Pons (tissue), 1 donor: ENCODE measurements at regions not wholly inside any gene's neighbourhood (a gene's known extent, or its start where the extent isn't known, plus 50 kb on each side); places are given as distances from the start of the nearest gene placed in this dataset.
"Not testable (repeated sequence)": the region's sequence is repeated elsewhere in the genome, so short reads cannot be mapped to it uniquely, and the experiment has no call there.

Source experiments
- DNase-seq: peaks from one replicate; pipeline ENCODE4 v3.0.0-alpha.2; 2016; ENCODE audit warnings: low spot score

DNA sequence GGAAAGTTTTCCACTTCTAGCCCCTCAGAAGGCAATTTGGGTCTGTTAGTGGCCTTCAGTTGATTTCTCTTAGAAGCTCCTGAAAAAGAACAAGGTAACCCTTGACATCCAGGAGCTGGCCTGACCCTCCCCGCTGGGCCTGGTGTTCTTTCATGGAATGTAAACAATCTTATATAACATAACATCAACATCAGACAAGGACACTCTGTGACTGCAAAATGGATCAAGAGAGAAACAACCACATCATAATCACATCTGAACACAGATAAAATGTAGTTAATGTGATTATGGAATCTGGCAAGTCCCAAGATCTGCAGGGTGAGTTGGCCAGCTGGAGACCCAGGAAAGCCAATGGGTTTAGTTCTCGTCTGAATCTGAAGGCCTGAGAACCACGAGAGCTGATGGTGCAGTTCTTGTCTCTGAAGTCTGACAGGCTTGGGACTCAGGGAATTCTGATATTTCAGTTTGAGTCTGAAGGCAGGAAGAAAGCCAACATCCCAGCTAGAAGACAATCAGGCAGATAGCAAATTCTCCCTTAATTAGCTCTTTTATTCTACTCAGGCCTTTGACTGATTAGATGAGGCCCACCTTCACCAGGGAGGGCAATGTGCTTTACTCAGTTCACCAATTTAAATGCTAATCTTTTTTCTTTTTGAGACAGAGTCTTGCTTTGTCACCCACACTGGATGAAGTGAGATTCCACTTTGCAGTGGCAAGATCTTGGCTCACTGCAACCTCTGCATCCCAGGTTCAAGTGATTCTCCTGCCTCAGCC, 91.4 kb upstream of the NAMPT start:
- DNase-seq = no peak

DNA sequence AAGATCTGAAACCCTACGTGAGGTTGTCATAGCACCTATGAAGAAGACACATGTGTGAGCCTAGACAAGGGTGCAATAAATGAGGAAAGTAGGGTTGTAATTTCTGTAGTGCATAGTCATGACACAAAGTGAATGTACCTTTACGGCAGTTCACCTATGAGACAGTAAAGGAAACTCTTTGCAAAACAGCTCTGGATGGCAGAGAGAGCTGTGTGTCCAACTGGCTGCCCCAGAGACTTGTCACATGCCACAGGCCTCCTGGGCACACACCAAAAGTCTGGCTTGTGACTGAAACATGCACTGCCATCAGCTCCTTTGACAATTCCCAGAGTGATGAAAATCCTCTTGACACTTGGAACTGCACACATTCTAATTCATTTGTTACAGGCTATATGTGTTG, 90.7 kb upstream of the NAMPT start:
- DNase-seq = no peak

DNA sequence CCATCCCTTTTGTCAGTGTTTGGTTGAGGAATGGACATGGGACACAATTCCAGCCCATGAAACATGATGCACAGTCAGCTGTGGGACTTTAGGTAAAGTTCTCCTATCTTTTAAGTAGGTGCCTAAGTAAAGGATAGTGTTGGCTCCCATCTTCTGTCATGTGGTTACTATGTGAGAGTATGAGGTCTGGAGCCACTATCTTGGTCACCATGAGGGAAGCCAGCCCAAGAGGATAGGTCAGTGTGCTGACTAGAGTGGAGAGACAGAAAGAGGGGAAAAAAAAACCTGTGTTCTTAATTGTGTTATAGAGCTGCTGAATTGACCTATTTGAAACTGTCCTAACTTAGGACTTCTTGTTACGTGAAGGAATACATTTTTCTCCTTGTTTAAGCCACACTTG, 89.7 kb upstream of the NAMPT start:
- no peak for DNase-seq

DNA sequence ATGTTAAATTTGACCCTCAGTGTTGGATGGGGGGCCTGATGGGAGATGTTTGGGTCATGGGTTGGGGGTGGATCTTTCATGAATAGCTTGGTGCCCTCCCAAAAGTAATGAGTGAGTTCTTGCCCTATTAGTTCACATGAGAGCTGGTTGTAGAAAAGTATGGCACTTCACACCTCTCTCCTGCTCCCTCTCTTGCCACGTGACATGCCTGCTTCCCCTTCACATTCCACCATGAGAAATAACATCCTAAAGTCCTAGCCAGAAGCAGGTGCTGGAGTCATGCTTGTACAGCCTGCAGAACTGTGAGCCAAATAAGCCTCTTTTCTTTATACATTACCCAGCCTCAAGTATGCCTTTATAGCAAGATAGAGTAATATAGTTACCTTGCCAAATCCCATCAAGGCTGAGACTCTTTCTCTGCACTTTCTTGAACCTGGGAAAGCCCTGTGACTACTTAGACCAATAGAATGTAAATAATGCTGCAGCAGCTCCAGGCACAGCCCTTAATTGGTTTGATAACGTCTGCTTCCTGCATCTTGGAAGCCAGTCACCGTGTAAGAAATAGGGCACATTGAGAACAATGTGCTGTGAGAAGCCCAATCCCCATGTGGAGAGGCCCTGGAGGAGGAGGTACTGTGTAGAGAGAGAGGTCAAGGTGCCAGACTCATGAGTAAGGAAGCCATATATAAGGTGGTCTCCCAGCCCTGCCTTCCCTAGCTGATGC, 88.0 kb upstream of the NAMPT start:
- no peak for DNase-seq

DNA sequence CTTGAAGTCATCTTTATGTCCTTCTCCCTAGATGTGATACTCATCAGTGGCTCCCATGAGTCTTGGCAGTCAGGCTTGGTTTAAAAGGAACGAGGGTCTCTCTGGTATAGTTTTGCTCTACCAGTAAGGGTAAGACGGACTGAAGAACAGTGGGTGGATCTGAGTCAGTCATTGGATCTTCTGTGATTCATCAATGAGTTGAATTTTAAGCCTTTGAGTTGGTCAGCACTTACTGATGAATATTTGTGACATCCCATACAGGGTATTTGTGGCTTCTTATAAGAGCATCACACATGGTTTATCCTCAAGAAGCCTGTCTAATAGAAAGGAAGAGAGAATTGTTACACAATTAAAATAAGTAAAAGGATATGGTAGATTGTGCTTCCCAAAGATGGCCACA, 87.3 kb upstream of the NAMPT start:
- no peak for DNase-seq

DNA sequence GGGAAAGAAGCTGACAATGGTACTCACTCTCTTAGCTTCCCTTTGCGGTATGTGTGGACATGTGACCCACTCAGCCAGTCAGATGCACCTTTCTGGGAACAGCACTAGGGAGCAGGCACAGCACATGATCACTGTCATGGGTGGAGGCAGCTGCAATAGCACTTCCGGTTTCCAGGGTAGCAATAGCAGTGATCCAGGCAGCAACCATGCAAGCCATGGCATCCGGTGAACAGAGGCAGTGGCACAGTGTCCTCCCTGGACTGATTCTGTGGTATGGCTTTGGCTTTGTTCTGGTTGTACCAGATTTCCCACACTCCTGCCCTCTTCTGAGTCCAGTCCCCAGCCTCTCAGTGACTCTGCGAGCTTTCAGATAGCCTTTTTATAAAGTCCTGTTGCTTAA, 86.8 kb upstream of the NAMPT start:
- no peak for DNase-seq

DNA sequence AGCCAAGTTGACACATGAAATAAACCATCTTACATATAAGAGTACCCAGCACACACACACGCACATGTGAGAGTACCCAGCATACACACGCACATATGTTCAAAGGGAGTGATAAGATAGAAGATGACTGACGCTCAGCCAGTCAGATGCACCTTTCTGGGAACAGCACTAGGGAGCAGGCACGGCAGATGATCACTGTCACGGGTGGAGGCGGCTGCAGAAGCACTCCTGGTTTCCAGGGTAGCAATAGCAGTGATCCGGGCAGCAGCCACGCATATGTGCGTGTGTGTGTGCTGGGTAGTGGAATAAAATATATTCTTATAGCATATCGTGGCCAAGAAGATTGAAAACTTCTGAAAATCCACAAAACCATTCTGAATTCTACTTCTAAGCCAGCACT, 85.8 kb upstream of the NAMPT start:
- DNase-seq = no peak

DNA sequence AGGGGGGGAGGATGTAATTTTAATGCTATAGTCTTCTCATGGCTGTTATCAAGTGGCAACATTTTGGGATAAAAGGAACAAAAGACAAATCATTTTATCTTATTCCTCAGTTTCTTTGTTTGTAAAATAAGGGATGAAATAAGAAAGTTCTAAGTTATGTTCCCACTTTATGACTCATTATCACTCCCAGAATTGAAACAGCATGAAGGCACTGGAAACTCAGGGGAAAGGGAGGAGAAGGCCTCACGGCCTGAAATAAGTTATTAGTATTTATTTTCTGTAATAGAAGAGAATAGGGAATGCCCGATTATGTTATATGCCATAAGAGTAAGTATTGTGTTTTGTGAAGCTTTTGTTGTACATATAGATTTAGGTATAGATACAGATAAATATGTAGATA, 85.0 kb upstream of the NAMPT start:
- no peak for DNase-seq

DNA sequence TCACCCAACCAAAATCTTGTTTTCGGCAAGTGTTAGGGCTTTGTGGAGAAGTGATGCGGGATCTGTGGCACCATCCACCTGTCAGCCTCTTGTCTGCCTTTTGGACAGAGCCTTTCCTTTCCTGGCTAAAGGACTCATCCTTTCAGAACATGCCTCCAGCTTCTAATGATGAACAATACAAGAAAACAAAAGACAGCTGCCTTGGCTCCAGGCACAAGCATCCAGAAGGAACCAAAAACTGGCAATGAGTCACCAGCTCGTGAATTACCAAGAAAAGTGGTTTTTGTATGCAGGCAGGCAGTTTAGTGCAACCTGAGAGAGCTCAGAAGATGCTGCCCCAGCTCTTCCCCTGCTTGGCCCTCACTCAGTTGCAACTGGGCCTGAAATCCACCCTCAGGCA, 84.6 kb upstream of the NAMPT start:
- DNase-seq = no peak

DNA sequence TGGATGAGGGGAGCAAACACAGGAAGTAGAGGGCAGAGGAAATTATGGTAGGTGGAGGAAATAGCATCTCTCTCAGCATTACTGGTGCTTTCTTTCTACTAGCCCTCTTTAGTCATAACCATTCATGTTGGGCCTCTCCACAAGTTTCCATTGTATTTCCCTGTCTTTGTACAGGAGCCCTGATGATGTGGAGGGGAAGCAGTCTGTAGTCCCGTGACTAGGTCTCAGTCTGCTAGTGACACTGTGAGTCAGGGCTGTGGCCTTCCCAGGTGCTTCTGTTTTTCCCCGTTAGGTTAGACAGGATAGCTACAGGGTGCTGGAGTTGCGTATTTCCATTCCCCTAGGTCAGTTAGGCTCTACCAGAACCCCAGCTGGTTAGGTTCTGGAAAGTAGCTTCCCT, 82.9 kb upstream of the NAMPT start:
- no peak for DNase-seq

DNA sequence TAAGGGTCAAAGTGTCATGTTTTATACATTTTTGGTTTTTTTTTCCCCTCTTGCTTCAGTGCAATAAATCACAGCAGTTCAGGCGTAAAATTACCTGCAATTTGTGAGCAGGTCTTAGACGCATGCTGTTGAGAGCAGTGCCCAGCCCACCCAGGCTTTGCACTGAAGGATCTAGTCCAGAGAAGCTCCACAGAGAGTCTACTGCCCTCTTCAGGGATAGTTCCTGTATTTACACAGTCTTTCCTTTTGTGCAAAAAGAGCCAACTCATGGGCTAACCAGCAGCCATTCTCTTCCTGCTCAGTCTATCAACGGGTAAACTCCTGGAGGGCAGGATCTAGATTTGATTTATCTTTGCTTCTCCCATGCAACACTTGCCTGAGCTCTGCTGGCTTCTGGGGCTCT, 82.2 kb upstream of the NAMPT start:
- DNase-seq = no peak

DNA sequence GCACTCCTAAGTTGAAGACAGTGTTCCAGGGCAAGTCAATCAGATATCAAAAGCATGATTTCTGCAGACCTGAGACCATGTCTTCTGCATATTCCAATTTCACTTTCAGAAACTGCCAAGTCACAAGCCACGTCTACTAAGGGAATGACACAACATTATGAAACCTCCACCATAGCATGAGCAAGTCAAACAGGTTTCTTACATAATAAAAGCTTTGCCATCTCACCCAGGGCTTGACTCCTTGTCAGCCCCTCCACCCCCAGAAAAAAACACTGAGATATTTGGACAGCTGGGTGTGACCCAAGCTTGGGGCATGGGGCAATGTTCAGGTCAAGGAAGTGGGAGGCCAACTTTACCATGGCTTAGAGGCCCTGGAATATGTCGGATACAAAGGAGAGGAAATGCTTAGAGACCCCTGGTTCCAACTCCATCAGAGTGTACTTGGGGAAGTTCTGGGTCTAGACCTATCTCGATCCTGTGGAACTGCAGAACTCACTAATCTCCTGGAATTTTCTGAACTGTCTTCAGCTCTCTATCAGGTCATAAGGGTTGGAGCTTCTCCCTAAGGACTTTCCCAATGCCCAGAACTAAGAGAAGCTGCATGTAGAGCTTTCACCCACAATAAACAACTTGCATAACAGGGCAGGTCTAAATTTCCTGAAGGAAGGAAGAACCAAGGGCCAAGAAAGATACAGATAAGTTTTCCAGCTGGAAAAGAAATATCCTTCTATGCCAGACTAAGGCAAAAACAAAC, 80.6 kb upstream of the NAMPT start:
- DNase-seq = no peak

DNA sequence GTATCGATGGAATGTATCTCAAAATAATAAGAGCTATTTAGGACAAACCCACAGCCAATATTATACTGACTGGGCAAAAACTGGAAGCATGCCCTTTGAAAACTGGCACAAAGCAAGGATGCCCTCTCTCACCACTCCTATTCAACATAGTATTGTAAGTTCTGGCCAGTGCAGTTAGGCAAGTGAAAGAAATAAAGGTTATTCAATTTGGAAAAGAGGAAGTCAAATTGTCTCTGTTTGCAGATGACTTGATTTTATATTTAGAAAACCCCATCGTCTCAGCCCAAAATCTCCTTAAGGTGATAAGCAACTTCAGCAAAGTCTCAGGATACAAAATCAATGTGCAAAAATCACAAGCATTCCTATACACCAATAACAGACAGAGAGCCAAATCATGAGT, 77.7 kb upstream of the NAMPT start:
- DNase-seq = not testable (repeated sequence)

DNA sequence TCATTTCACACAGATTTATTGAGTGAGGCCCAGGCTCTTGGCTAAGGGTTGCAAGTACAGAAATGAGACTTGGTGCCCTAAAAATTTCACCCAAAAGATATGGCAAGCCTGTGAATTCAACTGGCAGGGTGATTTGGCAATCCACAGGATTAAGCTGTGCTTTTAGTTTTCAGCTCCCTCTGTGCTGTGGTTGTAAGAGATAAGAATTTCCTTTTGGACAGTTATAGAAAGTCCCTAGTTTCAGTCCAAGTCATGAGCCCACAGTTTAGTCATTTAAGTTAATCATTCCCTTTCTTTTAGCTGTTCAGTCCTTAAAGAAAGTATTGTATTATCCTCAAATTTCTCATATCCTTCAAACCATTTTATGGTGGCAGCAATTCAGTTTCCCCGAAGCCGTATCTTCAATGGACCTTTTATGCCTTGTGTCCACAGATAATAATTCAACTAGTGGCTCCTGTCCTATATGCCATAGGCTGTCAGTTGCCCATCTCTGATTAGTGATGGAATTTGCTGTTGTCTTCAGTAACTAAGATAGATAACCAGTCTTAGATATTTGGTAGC, 73.4 kb upstream of the NAMPT start:
- no peak for DNase-seq

DNA sequence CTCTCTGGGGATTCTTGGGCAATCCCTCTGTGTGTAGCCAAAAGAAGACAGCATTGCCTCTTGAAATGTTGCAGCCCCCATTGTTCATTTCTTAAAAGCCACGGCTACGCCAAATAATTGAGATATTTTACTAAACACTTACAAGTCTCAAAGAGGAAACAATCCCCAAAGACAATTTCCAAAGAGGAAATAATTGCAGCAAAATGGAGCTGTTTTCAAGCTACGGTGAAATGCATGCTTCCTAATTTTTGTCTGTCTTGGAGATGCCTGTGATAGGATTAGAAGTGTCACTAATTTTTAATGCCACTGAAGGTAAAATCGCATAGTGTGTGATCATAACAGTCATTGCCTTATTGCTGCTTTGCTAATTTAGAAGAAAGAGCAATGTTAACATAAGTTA, 72.9 kb upstream of the NAMPT start:
- DNase-seq = no peak

DNA sequence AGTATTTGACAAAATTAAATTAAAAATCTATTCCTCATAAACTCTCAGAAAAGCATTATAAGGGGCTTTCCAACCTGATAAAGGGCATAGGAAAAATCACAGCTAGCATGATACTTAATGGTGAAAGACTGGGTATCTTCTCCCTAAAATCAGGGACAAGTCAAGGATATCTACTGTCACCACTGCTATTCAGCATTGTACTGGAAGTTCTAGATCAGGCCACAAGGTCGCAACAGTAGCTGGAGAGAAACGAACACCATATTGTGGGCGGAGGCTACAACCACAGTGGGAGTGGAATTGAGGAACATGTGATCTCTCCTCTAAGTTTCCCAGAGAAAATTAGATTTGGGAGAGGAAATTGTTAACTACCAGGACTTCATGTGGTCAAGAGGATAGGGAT, 70.0 kb upstream of the NAMPT start:
- no peak for DNase-seq

DNA sequence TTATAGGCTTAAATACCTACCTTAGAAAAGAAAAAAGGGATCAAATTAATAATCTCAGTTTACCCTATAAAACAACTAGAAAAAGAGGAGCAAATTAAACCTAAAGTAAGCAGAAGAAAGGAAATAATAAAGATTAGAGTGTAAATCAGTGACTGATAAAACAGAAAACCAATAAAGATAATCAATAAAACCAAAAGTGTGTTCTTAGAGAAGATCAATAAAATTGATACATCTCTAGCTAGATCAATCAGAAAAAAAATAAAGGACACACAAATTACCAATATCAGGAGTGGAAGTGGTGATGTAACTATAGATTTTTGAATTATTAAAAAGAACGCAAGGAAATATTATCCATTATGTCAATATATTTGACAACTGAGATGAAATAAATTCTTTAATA, 69.2 kb upstream of the NAMPT start:
- no peak for DNase-seq

DNA sequence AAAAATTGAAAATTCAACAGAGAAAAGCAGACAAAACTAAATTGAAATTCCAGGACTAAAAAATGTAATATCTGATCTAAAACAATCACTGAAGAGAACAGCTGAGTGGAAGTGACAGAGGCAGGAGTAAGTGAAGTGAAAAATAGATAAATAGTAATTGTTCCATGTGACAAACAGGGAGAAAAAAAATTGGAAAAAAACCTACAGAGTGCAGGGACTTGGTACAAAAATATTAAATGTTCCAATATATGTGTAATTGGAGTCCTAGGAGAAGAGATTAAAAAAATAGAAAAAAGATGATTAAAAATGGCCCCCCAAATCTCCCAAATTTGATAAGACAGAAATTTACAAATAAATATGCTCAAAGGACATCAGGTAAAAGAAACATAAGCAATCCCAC, 63.4 kb upstream of the NAMPT start:
- no peak for DNase-seq

DNA sequence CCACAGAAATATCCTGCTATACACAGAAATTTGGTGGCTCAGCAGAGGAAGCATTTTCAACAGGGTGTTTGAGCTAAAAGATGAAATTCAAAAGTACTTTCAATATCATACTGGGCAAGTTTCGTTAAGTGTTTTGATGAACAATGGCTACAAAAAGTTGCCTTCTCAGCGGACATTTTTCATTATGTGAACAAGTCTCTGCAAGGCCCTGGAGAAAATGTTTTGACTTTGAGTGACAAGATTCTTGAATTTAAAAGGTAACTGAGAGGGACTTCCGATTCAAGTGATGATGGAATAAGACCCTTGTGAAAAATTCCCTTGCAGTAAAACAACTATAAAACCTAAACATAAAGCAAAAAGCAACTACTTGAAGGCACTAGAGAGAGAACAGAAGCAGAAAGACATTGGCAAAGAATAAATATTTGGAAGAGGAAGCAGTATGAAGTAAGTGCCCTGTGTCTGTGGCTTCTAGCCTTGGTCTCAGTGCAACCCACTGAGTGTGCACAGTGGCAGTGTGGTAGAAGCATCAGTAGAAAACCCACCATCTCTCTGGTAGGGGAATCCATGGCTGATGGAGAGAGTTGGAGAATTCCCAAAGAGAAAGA, 62.5 kb upstream of the NAMPT start:
- DNase-seq = no peak

DNA sequence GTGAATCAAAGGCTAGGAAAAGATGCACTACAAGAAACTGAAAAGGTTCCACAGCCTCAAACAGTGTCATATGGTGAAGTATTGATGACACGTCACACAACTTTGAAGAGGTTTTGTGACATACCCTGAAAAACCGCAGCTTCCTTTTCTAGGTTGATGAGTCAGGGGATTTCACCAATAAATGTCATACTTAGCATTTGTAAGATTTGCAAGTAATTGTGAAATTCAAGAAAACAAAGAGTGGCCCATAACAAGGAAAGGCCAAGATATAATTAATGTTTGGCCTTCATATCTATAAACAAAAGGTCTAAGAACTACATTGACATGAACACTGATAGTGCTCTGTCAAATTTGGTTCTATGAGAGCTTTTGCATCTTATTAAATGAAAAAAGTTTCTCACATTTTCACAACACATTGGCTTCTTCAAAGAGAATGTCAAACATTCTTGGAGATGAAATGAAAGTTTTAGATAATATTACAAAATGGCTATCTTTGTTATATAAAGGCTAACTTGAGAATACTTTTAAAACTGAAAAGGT, 62.0 kb upstream of the NAMPT start:
- DNase-seq = peak; percentile 41

DNA sequence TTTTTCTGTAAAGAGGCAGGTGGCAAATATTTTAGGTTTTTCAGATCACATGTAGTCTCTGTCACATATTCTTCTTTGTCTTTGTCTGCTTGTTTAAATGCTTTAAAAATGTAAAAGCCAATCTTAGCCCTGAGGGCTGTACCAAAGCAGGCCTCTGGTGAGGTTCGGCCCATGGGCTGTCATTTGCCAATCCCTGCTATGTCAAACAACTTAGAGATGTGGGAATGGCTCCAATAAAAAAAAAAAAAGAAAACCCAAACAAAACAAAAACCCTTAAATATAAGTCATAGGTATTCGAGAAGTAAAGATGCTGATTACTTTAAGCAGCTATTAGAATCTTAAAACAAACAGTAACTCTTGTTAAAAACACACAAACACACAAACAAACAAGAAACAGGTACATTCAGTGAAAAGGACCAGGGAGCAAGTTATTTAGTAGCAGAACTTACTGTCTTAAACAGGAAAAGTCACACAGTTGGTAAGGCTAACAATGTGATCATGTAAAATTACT, 61.4 kb upstream of the NAMPT start:
- no peak for DNase-seq
